GM18519 (cell line): ENCODE measurements at regions not wholly inside any gene's neighbourhood (a gene's known extent, or its start where the extent isn't known, plus 50 kb on each side); places are given as distances from the start of the nearest gene placed in this dataset.

ENCODE experiments used
- ATAC-seq: cut with Tn5 transposase; IDR thresholded peaks from one replicate; pipeline ENCODE4 v1.9.1; 2021; ENCODE audit warnings: mild to moderate bottlenecking, moderate library complexity; ENCODE audit not compliant: unreplicated experiment, low FRiP score

GRCh38 chr14:99043756-99044155, 228.2 kb downstream of the BCL11B start:
- ATAC-seq = no peak

- ATAC-seq = no peak
Measured at GRCh38 chr14:99047441-99048031, 224.5 kb downstream of the BCL11B start.

- no peak for ATAC-seq
Measured at GRCh38 chr14:99050309-99050708, 221.7 kb downstream of the BCL11B start.

- no peak for ATAC-seq
Measured at GRCh38 chr14:99052467-99052866, 219.5 kb downstream of the BCL11B start.

GRCh38 chr14:99055019-99055418, 217.0 kb downstream of the BCL11B start:
- no peak for ATAC-seq

GRCh38 chr14:99055816-99056215, 216.2 kb downstream of the BCL11B start:
- ATAC-seq = no peak

GRCh38 chr14:99057576-99058083, 214.4 kb downstream of the BCL11B start:
- no peak for ATAC-seq

GRCh38 chr14:99058542-99058941, 213.5 kb downstream of the BCL11B start:
- no peak for ATAC-seq

- ATAC-seq = no peak
Measured at GRCh38 chr14:99062216-99062615, 209.8 kb downstream of the BCL11B start.

- ATAC-seq = no peak
Measured at GRCh38 chr14:99062772-99063418, 209.1 kb downstream of the BCL11B start.

GRCh38 chr14:99063620-99064225, 208.3 kb downstream of the BCL11B start:
- no peak for ATAC-seq

- ATAC-seq = no peak
Measured at GRCh38 chr14:99064262-99064954, 207.6 kb downstream of the BCL11B start.

- no peak for ATAC-seq
Measured at GRCh38 chr14:99065551-99065950, 206.4 kb downstream of the BCL11B start.

- ATAC-seq = no peak
Measured at GRCh38 chr14:99066378-99066777, 205.6 kb downstream of the BCL11B start.

- ATAC-seq = no peak
Measured at GRCh38 chr14:99067141-99067920, 204.7 kb downstream of the BCL11B start.

- ATAC-seq = no peak
Measured at GRCh38 chr14:99067927-99068326, 204.1 kb downstream of the BCL11B start.

- no peak for ATAC-seq
Measured at GRCh38 chr14:99069946-99070345, 202.1 kb downstream of the BCL11B start.

GRCh38 chr14:99072433-99072832, 199.6 kb downstream of the BCL11B start:
- no peak for ATAC-seq

GRCh38 chr14:99072956-99073355, 199.0 kb downstream of the BCL11B start:
- ATAC-seq = no peak

GRCh38 chr14:99073431-99073830, 198.6 kb downstream of the BCL11B start:
- ATAC-seq = no peak
